Esophagus squamous epithelium (tissue), 4 donors: ENCODE measurements at regions not wholly inside any gene's neighbourhood (a gene's known extent, or its start where the extent isn't known, plus 50 kb on each side); places are given as distances from the start of the nearest gene placed in this dataset.

Source experiments
- POLR2A ChIP-seq, 4 donors: fragments of 450-650 bp; IDR thresholded peaks; one replicate each; pipeline ENCODE4 v1.6.1; 2017; ENCODE audit warnings: antibody characterized with exemption in 4 of 4, mild to moderate bottlenecking in 4 of 4, moderate library complexity in 3 of 4
- TF ChIP-seq, protein P1 (sequence below), 6 experiments: fragments of 450-650 bp in 4 of 6; fragments of 200-600 bp in 2 of 6; sonication (generic) in 2 of 6; IDR thresholded peaks; one replicate each; pipeline ENCODE4 v1.5.1; 2016 to 2019; ENCODE audit warnings: antibody characterized with exemption in 6 of 6, mild to moderate bottlenecking in 4 of 6, moderate library complexity in 4 of 6

DNA sequence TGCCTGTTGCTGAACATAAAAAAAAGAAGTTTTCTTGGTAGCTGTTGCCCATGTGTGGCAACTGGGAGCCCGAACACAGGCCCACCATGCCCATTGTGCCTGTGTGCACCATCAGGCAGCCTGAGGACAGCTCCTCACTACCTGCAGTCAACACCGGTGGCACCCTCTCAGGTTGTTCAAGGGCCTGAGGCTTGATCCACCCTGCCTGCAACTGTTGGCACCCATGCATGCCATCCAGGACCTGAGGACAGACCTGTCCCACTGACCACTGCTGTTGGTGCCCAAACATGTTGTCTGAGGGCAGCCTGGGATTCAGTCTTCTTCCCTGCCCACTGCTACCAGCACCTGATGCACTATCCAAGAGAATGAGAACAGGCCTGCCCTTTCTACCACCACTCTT, 661.1 kb upstream of the ZNF804A start:
- TF ChIP-seq, protein P1, sequence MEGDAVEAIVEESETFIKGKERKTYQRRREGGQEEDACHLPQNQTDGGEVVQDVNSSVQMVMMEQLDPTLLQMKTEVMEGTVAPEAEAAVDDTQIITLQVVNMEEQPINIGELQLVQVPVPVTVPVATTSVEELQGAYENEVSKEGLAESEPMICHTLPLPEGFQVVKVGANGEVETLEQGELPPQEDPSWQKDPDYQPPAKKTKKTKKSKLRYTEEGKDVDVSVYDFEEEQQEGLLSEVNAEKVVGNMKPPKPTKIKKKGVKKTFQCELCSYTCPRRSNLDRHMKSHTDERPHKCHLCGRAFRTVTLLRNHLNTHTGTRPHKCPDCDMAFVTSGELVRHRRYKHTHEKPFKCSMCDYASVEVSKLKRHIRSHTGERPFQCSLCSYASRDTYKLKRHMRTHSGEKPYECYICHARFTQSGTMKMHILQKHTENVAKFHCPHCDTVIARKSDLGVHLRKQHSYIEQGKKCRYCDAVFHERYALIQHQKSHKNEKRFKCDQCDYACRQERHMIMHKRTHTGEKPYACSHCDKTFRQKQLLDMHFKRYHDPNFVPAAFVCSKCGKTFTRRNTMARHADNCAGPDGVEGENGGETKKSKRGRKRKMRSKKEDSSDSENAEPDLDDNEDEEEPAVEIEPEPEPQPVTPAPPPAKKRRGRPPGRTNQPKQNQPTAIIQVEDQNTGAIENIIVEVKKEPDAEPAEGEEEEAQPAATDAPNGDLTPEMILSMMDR (IDR thresholded peaks at IDR 0.05) = no peak
- no peak for TF ChIP-seq POLR2A (IDR thresholded peaks at IDR 0.05)
